WERI-Rb-1 (cell line): ENCODE measurements at regions not wholly inside any gene's neighbourhood (a gene's known extent, or its start where the extent isn't known, plus 50 kb on each side); places are given as distances from the start of the nearest gene placed in this dataset.

Experiments
- DNase-seq: peaks from one replicate; pipeline ENCODE4 v3.0.0-alpha.2; 2020
- H3K27ac ChIP-seq: fragments of 250-450 bp; sonication (Bioruptor Pico); 2 replicates; pipeline ENCODE4 v1.5.1; 2020; ENCODE audit warnings: mild to moderate bottlenecking, moderate library complexity
- H3K27me3 ChIP-seq: fragments of 250-450 bp; sonication (Bioruptor Pico); 2 replicates; pipeline ENCODE4 v1.5.1; 2021; ENCODE audit warnings: mild to moderate bottlenecking, low read depth, moderate library complexity; ENCODE audit not compliant: insufficient read depth, severe bottlenecking
- H3K36me3 ChIP-seq: fragments of 250-450 bp; sonication (Bioruptor Pico); 2 replicates; pipeline ENCODE4 v1.5.1; 2020; ENCODE audit warnings: mild to moderate bottlenecking, moderate library complexity
- H3K4me3 ChIP-seq: 2 replicates; pipeline ENCODE4 v1.5.1; 2011; ENCODE audit warnings: low read depth, mild to moderate bottlenecking, control low read depth, low read length
- H3K9me3 ChIP-seq: fragments of 250-450 bp; sonication (Bioruptor Pico); 2 replicates; pipeline ENCODE4 v1.5.1; 2021; ENCODE audit warnings: mild to moderate bottlenecking, moderate library complexity; ENCODE audit not compliant: severe bottlenecking
- TF ChIP-seq, protein P1 (sequence below): IDR thresholded peaks from 2 replicates; pipeline ENCODE4 v1.5.1; 2011; ENCODE audit warnings: low read depth, mild to moderate bottlenecking, control low read depth, inconsistent platforms, low read length

DNA sequence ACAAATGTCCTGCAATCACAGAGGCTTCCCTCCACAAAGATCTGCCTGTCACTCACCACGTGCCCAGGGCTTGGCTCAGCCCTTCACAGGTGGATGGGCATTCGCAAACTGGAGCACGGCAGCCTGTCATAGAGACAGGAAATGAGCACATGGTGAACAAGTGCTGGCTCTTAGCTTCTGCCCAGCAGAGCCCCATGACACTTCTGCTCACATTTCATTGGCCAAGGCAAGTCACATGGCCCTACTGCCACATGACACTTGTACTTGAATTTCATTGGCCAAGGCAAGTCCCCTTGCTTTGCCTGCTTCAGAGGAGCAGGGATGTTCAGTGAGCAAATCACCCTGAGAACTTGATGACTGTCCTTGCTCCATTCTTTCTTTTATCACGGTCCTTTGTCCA is 110.8 kb upstream of the PPP2R2D start:
- Histone ChIP-seq H3K9me3 (no peaks in the 10 kb centered on the region), H3K36me3 (no peaks in the 10 kb centered on the region), H3K27me3 (no peaks in the 10 kb centered on the region), H3K27ac (no peak overlapping the region), H3K4me3 (no peak overlapping the region)
- DNase-seq, result peak; percentile 37
- TF ChIP-seq, protein P1, sequence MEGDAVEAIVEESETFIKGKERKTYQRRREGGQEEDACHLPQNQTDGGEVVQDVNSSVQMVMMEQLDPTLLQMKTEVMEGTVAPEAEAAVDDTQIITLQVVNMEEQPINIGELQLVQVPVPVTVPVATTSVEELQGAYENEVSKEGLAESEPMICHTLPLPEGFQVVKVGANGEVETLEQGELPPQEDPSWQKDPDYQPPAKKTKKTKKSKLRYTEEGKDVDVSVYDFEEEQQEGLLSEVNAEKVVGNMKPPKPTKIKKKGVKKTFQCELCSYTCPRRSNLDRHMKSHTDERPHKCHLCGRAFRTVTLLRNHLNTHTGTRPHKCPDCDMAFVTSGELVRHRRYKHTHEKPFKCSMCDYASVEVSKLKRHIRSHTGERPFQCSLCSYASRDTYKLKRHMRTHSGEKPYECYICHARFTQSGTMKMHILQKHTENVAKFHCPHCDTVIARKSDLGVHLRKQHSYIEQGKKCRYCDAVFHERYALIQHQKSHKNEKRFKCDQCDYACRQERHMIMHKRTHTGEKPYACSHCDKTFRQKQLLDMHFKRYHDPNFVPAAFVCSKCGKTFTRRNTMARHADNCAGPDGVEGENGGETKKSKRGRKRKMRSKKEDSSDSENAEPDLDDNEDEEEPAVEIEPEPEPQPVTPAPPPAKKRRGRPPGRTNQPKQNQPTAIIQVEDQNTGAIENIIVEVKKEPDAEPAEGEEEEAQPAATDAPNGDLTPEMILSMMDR, result no peak

- no peaks in the 10 kb centered on the region for H3K36me3 ChIP-seq
- DNase-seq, result no peak
- H3K27ac ChIP-seq, result no peak overlapping the region
- no peaks in the 10 kb centered on the region for H3K27me3 ChIP-seq
- peaks cover 7% of the 10 kb centered on the region for H3K9me3 ChIP-seq
- H3K4me3 ChIP-seq, result no peak overlapping the region
- TF ChIP-seq, protein P1, result no peak
These were observed 108.7 kb upstream of the PPP2R2D start for GRCh38 chr10:131792011-131792651.

DNA sequence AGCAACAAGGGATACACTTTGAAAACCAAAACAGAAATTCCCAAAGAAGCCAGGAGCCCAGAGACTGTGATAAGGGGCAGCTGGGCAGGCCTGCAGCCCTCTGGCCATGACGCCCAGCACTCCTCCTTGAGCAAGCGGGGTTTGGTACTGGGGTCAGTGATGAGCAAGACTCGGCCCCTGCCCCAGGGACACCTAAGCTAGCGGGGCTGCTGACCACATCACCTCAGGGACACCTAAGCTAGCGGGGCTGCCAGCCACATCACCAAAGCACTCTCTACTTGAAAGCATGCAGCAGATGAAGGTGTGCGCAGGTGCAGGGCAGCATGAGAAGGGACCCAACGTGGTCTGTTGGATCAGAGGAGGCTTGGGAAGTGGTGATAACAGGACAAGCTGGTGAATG is 108.0 kb upstream of the PPP2R2D start:
- no peak for DNase-seq
- Histone ChIP-seq H3K9me3 (peaks cover 7% of the 10 kb centered on the region), H3K27ac (no peak overlapping the region), H3K27me3 (no peaks in the 10 kb centered on the region), H3K4me3 (no peak overlapping the region), H3K36me3 (no peaks in the 10 kb centered on the region)
- TF ChIP-seq, protein P1, result no peak

- Histone ChIP-seq H3K36me3 (no peaks in the 10 kb centered on the region), H3K27me3 (no peaks in the 10 kb centered on the region), H3K4me3 (no peak overlapping the region), H3K27ac (no peak overlapping the region), H3K9me3 (peaks cover 20% of the 10 kb centered on the region)
- TF ChIP-seq, protein P1, result no peak
- no peak for DNase-seq
These were observed 105.0 kb upstream of the PPP2R2D start for GRCh38 chr10:131795761-131796160.

DNA sequence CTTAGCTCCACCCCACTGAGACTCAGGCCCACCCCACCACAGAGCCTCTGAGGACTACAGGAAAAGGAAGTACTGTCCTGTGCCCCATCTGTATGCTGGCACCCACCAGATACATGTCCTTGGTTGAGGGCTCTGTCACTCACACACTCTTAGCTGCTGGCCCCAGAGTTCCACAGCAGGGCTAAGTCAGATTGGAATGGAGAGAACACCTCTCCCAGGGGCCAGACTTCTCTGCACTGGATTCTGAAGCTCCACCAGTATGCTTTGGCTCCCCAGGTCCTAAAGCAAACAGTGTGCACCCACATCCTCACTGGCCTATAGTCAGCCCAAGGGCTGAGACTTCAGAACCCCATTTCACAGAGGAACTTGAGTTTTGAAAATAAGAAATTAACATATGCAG is 103.2 kb upstream of the PPP2R2D start:
- Histone ChIP-seq H3K27me3 (no peaks in the 10 kb centered on the region), H3K4me3 (no peak overlapping the region), H3K36me3 (no peaks in the 10 kb centered on the region), H3K27ac (no peak overlapping the region), H3K9me3 (peaks cover 21% of the 10 kb centered on the region)
- DNase-seq, result no peak
- TF ChIP-seq, protein P1, result no peak

- Histone ChIP-seq H3K36me3 (no peaks in the 10 kb centered on the region), H3K4me3 (no peak overlapping the region), H3K27ac (no peak overlapping the region), H3K27me3 (no peaks in the 10 kb centered on the region), H3K9me3 (peaks cover 21% of the 10 kb centered on the region)
- TF ChIP-seq, protein P1, result no peak
- DNase-seq, result no peak
These were observed 101.4 kb upstream of the PPP2R2D start for GRCh38 chr10:131799429-131799828.
